Right atrium auricular region (tissue), 2 donors: ENCODE measurements at regions not wholly inside any gene's neighbourhood (a gene's known extent, or its start where the extent isn't known, plus 50 kb on each side); places are given as distances from the start of the nearest gene placed in this dataset.

Experiments used
- DNase-seq: peaks from one replicate; pipeline ENCODE4 v3.0.0-alpha.2; 2019; ENCODE audit warnings: low spot score
- H3K27ac ChIP-seq, 2 donors: fragments of 200-600 bp; sonication (generic); 1 replicate in 1 of 2; 2 replicates in 1 of 2; pipeline ENCODE4 v1.5.1; 2016 to 2019
- H3K27me3 ChIP-seq, 2 donors: fragments of 200-600 bp; sonication (generic); one replicate each; pipeline versions ENCODE4 v1.5.1 to v1.6.0; 2017 to 2019
- H3K36me3 ChIP-seq: fragments of 200-600 bp; sonication (generic); one replicate; pipeline ENCODE4 v1.5.1; 2016
- H3K4me1 ChIP-seq, 2 donors: fragments of 200-600 bp; sonication (generic); one replicate each; pipeline versions ENCODE4 v1.5.1 to v1.6.0; 2017 to 2019
- H3K4me3 ChIP-seq, 2 donors: fragments of 200-600 bp; sonication (generic); 1 replicate in 1 of 2; 2 replicates in 1 of 2; pipeline ENCODE4 v1.5.1; 2017 to 2019; ENCODE audit warnings: mild to moderate bottlenecking in 1 of 2, moderate library complexity in 1 of 2
- H3K9me3 ChIP-seq, 2 donors: fragments of 200-600 bp; sonication (generic); one replicate each; pipeline ENCODE4 v1.5.1; 2019
- TF ChIP-seq, protein P1 (sequence below), 2 donors: fragments of 200-600 bp; sonication (generic); IDR thresholded peaks; one replicate each; pipeline ENCODE4 v1.5.1; 2019; ENCODE audit warnings: antibody characterized with exemption in 2 of 2

DNA sequence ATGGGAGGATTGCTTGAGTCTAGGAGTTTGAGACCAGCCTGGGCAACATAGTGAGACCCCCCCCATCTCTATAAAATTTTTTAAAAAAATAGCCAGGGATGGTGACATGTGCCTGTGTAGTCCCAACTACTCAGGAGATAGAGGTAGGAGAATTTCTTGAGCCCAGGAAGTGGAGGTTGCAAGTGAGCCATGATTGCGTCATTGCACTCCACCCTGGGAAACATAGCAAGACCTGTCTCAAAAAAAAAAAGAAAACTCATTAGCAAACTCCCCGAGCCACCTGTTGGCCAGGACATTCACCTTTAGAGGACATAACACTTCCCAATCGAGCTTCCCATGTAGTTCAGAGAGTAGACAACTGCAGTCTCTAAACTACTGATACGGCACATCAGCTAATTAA lies 274.2 kb downstream of the ABCC12 start:
- H3K36me3 ChIP-seq = no peaks in the 10 kb centered on the region
- DNase-seq = no peak
- H3K27ac ChIP-seq = no peak overlapping the region
- H3K9me3 ChIP-seq = no peaks in the 10 kb centered on the region
- no peak overlapping the region for H3K4me3 ChIP-seq
- H3K27me3 ChIP-seq = no peaks in the 10 kb centered on the region
- TF ChIP-seq, protein P1, sequence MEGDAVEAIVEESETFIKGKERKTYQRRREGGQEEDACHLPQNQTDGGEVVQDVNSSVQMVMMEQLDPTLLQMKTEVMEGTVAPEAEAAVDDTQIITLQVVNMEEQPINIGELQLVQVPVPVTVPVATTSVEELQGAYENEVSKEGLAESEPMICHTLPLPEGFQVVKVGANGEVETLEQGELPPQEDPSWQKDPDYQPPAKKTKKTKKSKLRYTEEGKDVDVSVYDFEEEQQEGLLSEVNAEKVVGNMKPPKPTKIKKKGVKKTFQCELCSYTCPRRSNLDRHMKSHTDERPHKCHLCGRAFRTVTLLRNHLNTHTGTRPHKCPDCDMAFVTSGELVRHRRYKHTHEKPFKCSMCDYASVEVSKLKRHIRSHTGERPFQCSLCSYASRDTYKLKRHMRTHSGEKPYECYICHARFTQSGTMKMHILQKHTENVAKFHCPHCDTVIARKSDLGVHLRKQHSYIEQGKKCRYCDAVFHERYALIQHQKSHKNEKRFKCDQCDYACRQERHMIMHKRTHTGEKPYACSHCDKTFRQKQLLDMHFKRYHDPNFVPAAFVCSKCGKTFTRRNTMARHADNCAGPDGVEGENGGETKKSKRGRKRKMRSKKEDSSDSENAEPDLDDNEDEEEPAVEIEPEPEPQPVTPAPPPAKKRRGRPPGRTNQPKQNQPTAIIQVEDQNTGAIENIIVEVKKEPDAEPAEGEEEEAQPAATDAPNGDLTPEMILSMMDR (IDR thresholded peaks at IDR 0.05) = no peak
- no peaks in the 10 kb centered on the region for H3K4me1 ChIP-seq

DNA sequence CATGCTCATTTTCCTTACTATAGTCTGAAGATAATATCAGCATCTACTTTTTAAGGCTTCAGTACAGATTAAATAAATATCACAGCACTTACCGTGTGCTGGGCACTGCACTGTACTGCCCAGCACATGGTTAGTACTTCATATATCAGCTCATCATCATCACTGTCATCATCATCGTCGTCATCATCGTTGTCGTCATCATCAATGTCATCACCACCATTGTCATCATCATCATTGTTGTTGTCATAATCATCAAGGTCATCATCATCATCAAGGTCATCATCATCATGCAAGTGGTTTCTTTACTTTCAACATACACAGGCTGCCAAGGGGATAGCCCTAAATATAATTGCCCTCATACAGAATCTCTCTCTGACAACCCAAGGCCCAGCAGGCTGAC lies 275.1 kb downstream of the ABCC12 start:
- H3K27me3 ChIP-seq = no peaks in the 10 kb centered on the region
- H3K4me3 ChIP-seq = no peak overlapping the region
- H3K27ac ChIP-seq = no peak overlapping the region
- H3K9me3 ChIP-seq = no peaks in the 10 kb centered on the region
- H3K4me1 ChIP-seq = no peaks in the 10 kb centered on the region
- H3K36me3 ChIP-seq = no peaks in the 10 kb centered on the region
- no peak for DNase-seq
- TF ChIP-seq, protein P1 (IDR thresholded peaks at IDR 0.05) = no peak

DNA sequence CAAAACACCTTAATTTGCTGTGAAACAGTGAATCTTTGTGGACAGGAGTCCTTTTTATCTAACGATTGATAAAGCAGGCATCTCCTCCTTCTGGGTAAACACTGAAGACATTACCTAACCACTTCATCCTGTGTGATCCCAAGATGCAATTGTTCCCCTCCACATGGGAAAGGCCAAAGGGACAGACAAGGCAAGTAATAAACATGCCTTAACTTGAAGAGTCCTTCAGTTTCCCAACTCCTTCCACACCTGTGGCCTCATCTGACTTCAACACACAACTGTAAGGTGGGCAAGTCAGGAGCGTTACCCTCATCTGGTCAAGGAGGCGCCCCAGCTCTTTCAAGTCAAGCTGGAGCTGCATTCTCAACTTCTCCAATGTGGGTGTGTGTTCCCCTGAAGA lies 278.6 kb downstream of the ABCC12 start:
- TF ChIP-seq, protein P1 (IDR thresholded peaks at IDR 0.05) = no peak
- no peak overlapping the region for H3K4me3 ChIP-seq
- no peaks in the 10 kb centered on the region for H3K9me3 ChIP-seq
- H3K4me1 ChIP-seq = no peaks in the 10 kb centered on the region
- no peaks in the 10 kb centered on the region for H3K27me3 ChIP-seq
- no peak for DNase-seq
- H3K27ac ChIP-seq = no peak overlapping the region
- no peaks in the 10 kb centered on the region for H3K36me3 ChIP-seq

DNA sequence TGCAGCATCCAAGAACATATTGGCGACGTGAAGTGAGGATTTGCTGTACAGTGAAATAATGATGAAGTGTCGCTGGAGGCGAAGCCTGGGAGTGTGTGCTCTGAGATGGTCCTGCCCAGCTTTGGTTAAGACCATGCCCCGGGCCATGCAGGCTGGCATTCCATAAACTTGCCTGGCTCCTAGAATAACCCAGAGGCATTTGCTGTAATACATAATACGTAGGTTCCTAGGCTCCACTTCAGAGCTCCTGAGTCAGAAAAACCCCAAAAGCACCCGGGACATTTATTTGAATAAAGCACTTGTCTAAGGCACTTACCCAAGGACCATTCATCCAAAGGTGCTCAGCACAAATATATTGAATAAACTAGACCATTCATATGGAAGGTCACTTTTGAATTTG lies 279.3 kb downstream of the ABCC12 start:
- no peak for DNase-seq
- no peaks in the 10 kb centered on the region for H3K9me3 ChIP-seq
- no peak overlapping the region for H3K27ac ChIP-seq
- H3K36me3 ChIP-seq = no peaks in the 10 kb centered on the region
- no peaks in the 10 kb centered on the region for H3K4me1 ChIP-seq
- TF ChIP-seq, protein P1 (IDR thresholded peaks at IDR 0.05) = no peak
- no peaks in the 10 kb centered on the region for H3K27me3 ChIP-seq
- no peak overlapping the region for H3K4me3 ChIP-seq

DNA sequence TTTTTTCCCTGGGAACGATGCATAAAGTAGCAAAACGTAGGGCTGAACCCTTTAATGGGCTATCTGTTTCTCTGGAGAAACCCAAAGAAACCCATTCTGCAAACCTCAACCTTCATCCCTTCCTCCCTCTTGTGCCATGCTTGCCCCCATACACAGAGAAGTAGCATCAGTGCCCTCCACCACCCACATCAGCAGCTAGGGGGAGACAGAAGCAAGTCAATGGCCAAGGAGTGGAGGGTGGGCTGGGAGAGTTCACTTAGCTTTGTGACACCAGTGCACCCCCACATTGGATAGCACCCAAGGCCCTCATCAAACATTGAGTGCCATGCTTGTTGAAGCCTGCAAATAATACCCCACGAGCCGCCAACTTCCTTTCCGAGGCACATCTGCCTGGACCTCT lies 282.4 kb downstream of the ABCC12 start:
- no peak for DNase-seq
- H3K4me3 ChIP-seq = no peak overlapping the region
- no peaks in the 10 kb centered on the region for H3K36me3 ChIP-seq
- H3K9me3 ChIP-seq = peaks cover 0 to 3% of the 10 kb centered on the region in 2 donors
- no peaks in the 10 kb centered on the region for H3K4me1 ChIP-seq
- TF ChIP-seq, protein P1 (IDR thresholded peaks at IDR 0.05) = no peak
- H3K27ac ChIP-seq = no peak overlapping the region
- no peaks in the 10 kb centered on the region for H3K27me3 ChIP-seq

DNA sequence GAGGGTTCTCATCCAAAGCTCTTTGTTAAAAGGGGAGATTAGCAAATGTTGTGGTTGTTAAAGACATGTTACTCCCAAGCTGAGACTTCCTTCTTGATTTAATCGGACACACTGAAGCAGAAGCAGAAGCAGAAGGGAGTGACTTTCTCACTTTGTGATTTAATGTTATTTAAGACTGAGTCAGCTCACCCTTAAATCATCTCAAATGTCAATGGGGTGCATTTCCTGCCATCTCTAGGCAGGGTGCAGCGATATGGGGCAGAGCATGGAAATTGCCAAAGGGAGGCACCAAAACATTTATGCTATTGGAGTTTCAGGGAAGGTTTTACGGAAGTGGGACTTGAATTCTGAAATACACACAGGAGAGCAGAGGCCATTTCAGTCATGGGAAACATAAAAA lies 283.6 kb downstream of the ABCC12 start:
- Histone ChIP-seq H3K27me3 (no peaks in the 10 kb centered on the region), H3K27ac (no peak overlapping the region), H3K36me3 (no peaks in the 10 kb centered on the region), H3K4me1 (no peaks in the 10 kb centered on the region), H3K9me3 (peaks cover 0 to 11% of the 10 kb centered on the region in 2 donors), H3K4me3 (no peak overlapping the region)
- DNase-seq = no peak
- TF ChIP-seq, protein P1 (IDR thresholded peaks at IDR 0.05) = no peak
